GM21528 (cell line): ENCODE measurements at regions not wholly inside any gene's neighbourhood (a gene's known extent, or its start where the extent isn't known, plus 50 kb on each side); places are given as distances from the start of the nearest gene placed in this dataset.

ENCODE experiments used
- ATAC-seq: cut with Tn5 transposase; IDR thresholded peaks from one replicate; pipeline ENCODE4 v1.9.1; 2021; ENCODE audit warnings: mild to moderate bottlenecking, moderate library complexity; ENCODE audit not compliant: unreplicated experiment, low FRiP score

GRCh38 chr14:22460461-22461195 is 128.4 kb downstream of the DAD1 start:
- ATAC-seq, result no peak

- no peak for ATAC-seq
Measured at GRCh38 chr14:22458737-22459136, 130.3 kb downstream of the DAD1 start.

- no peak for ATAC-seq
Measured at GRCh38 chr14:22456998-22457594, 131.9 kb downstream of the DAD1 start.

- no peak for ATAC-seq
Measured at GRCh38 chr14:22456421-22456820, 132.6 kb downstream of the DAD1 start.

GRCh38 chr14:22452330-22452729 is 136.7 kb downstream of the DAD1 start:
- ATAC-seq, result no peak

- no peak for ATAC-seq
Measured at GRCh38 chr14:22450266-22450665, 138.8 kb downstream of the DAD1 start.

- ATAC-seq, result no peak
Measured at GRCh38 chr14:22449600-22449905, 139.5 kb downstream of the DAD1 start.

- peak; percentile 47 for ATAC-seq
Measured at GRCh38 chr14:22448905-22449599, 140.0 kb downstream of the DAD1 start.

GRCh38 chr14:22448035-22448904 is 140.8 kb downstream of the DAD1 start:
- peak; percentile 59 for ATAC-seq

- ATAC-seq, result no peak
Measured at GRCh38 chr14:22438742-22439141, 150.3 kb downstream of the DAD1 start.

- ATAC-seq, result no peak
Measured at GRCh38 chr14:22434901-22435550, 154.0 kb downstream of the DAD1 start.

- ATAC-seq, result no peak
Measured at GRCh38 chr14:22434030-22434429, 155.0 kb downstream of the DAD1 start.

GRCh38 chr14:22433069-22433468 is 156.0 kb downstream of the DAD1 start:
- ATAC-seq, result no peak

GRCh38 chr14:22432348-22432976 is 156.6 kb downstream of the DAD1 start:
- no peak for ATAC-seq

GRCh38 chr14:22429546-22430294 is 159.3 kb downstream of the DAD1 start:
- ATAC-seq, result no peak

GRCh38 chr14:22428700-22429291 is 160.2 kb downstream of the DAD1 start:
- ATAC-seq, result no peak

GRCh38 chr14:22427771-22428231 is 161.2 kb downstream of the DAD1 start:
- no peak for ATAC-seq

- no peak for ATAC-seq
Measured at GRCh38 chr14:22426711-22427110, 162.3 kb downstream of the DAD1 start.

GRCh38 chr14:22423958-22424357 is 165.1 kb downstream of the DAD1 start:
- no peak for ATAC-seq
